HL-60 (cell line): ENCODE measurements at regions not wholly inside any gene's neighbourhood (a gene's known extent, or its start where the extent isn't known, plus 50 kb on each side); places are given as distances from the start of the nearest gene placed in this dataset.

Source experiments
- GABPA ChIP-seq: IDR thresholded peaks from 2 replicates; pipeline ENCODE4 v1.6.1; 2012; ENCODE audit warnings: low read depth
- POLR2AphosphoS5 ChIP-seq: IDR thresholded peaks from 2 replicates; pipeline ENCODE4 v1.6.1; 2012; ENCODE audit warnings: low read depth
- REST ChIP-seq: IDR thresholded peaks from 2 replicates; pipeline ENCODE4 v1.6.1; 2012; ENCODE audit warnings: low read depth; ENCODE audit not compliant: insufficient replicate concordance
- SPI1 ChIP-seq: IDR thresholded peaks from 2 replicates; pipeline ENCODE4 v1.6.1; 2012; ENCODE audit warnings: low read depth, mild to moderate bottlenecking, borderline replicate concordance
- TF ChIP-seq, protein P1 (sequence below): IDR thresholded peaks from one replicate; pipeline ENCODE4 v1.5.1; 2011; ENCODE audit warnings: low read length, control low read depth, inconsistent platforms; ENCODE audit not compliant: insufficient read depth

GRCh38 chr5:8176101-8176693 lies 307.2 kb downstream of the MTRR start:
- TF ChIP-seq, protein P1, sequence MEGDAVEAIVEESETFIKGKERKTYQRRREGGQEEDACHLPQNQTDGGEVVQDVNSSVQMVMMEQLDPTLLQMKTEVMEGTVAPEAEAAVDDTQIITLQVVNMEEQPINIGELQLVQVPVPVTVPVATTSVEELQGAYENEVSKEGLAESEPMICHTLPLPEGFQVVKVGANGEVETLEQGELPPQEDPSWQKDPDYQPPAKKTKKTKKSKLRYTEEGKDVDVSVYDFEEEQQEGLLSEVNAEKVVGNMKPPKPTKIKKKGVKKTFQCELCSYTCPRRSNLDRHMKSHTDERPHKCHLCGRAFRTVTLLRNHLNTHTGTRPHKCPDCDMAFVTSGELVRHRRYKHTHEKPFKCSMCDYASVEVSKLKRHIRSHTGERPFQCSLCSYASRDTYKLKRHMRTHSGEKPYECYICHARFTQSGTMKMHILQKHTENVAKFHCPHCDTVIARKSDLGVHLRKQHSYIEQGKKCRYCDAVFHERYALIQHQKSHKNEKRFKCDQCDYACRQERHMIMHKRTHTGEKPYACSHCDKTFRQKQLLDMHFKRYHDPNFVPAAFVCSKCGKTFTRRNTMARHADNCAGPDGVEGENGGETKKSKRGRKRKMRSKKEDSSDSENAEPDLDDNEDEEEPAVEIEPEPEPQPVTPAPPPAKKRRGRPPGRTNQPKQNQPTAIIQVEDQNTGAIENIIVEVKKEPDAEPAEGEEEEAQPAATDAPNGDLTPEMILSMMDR, result no peak
- TF ChIP-seq POLR2AphosphoS5 (no peak), REST (no peak), GABPA (no peak), SPI1 (no peak)
